RKO (cell line): ENCODE measurements at regions not wholly inside any gene's neighbourhood (a gene's known extent, or its start where the extent isn't known, plus 50 kb on each side); places are given as distances from the start of the nearest gene placed in this dataset.
"Not testable (repeated sequence)": the region's sequence is repeated elsewhere in the genome, so short reads cannot be mapped to it uniquely, and the experiment has no call there.

Experiments
- DNase-seq: peaks from one replicate; pipeline ENCODE4 v3.0.0-alpha.2; 2016; ENCODE audit warnings: low spot score

GRCh38 chr18:79579807-79580497 is 99.7 kb upstream of the CTDP1 start:
- no peak for DNase-seq

GRCh38 chr18:79580498-79581171 is 99.0 kb upstream of the CTDP1 start:
- no peak for DNase-seq

GRCh38 chr18:79581406-79581805 is 98.2 kb upstream of the CTDP1 start:
- DNase-seq, result no peak

- DNase-seq, result no peak
Observed at GRCh38 chr18:79581911-79582310, 97.7 kb upstream of the CTDP1 start.

DNA sequence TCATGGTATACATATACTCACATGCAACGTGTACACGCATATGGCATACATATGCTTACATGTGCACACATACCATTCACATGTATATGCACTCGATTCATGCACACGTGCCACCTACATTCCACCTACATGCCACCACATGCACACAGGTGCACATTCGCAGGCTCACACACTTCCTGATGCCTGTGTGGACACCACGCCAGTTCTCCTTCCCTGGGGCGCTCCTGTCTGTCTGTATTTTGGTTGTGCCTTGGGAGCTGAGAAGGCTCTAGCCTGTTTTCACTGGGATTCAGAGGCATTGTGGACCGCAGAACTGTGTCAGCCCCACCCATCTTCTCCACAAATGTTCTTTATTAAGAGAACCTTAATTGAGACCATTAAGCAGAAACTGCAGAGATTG is 96.6 kb upstream of the CTDP1 start:
- DNase-seq, result no peak

DNA sequence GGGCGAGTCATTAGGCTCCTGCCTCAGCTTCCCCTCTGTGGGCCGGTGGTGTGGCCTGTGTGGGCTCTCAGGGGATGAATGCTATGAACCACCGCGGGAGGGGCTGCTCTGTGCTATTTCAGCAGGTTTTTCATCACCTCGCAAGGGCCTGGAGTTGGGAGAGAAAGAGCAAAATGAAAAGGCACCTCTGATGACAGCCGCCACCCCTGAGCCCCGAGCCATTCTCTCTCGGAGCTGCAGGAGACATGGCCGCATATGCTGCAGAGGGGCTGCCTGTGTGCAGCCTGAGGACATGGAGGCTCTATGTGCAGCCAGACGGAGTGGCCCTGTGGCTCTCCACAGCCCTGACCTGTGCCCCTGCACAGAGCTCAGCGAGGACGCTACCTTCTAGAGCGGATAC is 96.2 kb upstream of the CTDP1 start:
- no peak for DNase-seq

GRCh38 chr18:79583984-79584401 is 95.6 kb upstream of the CTDP1 start:
- DNase-seq, result no peak

DNA sequence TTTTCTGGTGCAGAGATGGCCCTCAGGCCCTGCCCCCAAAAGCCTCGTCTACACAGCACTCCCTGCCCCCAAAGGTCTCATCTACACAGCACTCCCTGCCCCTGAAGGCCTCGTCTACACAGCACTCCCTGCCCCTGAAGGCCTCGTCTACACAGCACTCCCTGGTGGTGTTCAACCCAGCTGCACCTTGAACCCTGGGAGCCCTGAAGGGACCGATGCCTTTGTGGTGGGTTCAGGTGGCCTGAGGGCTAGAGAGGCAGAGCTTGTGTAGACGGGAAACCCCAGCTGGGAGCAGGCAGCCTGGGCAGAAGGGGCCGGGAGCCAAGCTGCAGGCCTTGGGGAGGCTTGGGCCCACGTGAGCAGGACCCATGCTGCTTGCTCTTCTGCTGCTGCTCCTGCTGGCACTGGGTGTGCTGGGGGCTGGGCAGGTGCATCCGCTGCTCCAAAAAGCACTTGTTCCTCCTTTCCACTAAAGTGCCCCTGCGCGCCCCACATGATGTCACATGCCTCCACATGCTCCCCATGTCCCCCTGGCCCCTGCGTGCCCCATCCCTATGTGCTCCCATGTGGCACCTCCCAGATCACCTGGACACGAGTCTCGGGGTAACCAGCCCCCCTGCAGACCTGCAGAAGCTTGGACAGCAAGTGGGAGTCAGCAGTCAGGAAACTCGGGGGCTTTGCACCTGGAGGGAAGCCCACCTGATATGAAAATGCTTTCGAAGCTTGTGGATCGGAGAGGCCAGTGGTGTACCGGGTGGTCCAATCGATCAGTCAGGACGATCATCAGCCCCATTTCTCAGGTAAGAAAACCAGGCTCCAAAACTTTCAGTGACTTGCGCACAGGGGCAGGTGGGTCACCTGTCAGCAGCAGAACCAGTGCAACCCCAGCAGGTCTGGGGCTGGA is 94.9 kb upstream of the CTDP1 start:
- no peak for DNase-seq

GRCh38 chr18:79585395-79586370 is 93.9 kb upstream of the CTDP1 start:
- DNase-seq, result no peak

DNA sequence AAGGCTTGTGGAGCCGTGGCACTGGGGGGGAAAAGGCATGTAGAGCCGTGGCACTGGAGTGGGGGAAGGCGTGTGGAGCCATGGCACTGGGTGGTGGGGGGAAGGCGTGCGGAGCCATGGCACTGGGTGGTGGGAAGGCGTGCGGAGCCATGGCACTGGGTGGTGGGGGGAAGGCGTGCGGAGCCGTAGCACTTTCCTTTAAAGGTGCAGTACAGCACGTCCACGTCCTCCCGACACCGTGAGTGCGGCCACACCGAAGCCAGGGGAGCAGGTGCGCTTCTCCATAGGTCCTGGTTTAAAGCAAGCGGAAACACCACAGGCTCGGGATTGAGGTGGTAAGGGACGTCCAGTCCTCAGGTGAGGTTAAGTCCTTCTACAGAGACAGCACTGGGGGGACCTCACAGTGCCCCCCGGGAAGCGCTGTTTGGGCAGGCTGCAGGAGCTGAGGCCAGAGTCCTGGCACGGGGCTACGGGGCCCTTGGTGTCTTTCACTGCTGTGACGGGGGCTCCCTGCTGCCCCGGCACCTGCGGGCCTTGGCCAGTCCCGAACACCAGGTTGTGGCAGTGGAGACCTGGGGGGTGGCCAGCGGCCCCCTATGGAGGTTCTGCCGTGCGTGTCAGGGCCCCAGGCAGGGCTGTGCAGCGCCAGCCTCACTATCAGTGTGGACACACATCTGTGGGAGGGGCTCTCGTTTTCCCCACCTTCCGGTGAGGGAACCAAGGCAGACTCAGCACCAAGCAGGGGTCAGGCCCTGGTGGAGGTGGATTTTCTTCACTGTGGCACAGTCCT is 93.0 kb upstream of the CTDP1 start:
- DNase-seq, result no peak

GRCh38 chr18:79587226-79587741 is 92.3 kb upstream of the CTDP1 start:
- DNase-seq, result no peak

DNA sequence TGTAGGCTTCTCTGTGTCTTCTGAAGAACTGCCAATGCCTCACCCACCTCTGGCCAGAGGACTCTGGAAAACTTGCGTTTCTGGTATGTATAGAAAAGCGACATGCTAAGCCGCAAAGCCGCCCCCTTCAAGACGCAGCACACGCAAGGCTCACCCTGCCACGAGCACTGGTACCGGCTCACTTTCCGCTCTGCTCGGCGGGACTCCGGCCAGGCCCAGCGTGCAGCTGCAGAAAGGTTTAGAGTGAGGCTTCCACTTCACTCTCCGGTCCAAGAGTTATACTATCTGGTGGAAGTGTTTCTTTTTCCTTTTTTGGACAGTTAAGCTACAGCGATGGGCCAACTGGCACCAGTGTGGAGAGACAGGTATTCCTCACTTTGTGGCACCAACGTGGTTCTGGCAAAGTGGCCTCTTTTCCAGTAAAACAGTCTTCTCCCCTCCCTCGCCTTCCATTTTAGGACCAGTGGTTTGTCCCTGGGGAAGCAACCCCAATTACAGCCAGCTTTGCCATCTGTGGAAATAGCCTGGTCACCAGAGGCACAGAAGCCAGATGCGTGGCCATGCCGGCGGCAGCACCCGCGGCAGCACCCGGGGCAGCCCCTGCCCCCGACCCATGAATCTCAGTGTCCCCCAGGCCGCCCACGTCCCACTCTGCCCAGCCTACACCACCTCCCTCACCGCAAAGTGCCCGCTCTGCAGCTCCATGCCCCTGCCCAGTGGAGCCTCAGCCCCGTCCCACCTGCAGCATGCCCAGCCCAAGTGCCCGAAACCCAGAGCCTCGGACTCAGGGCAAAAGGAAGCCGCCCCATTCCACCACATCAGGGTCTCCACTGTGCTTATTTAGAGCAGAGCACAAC is 91.6 kb upstream of the CTDP1 start:
- DNase-seq, result no peak

DNA sequence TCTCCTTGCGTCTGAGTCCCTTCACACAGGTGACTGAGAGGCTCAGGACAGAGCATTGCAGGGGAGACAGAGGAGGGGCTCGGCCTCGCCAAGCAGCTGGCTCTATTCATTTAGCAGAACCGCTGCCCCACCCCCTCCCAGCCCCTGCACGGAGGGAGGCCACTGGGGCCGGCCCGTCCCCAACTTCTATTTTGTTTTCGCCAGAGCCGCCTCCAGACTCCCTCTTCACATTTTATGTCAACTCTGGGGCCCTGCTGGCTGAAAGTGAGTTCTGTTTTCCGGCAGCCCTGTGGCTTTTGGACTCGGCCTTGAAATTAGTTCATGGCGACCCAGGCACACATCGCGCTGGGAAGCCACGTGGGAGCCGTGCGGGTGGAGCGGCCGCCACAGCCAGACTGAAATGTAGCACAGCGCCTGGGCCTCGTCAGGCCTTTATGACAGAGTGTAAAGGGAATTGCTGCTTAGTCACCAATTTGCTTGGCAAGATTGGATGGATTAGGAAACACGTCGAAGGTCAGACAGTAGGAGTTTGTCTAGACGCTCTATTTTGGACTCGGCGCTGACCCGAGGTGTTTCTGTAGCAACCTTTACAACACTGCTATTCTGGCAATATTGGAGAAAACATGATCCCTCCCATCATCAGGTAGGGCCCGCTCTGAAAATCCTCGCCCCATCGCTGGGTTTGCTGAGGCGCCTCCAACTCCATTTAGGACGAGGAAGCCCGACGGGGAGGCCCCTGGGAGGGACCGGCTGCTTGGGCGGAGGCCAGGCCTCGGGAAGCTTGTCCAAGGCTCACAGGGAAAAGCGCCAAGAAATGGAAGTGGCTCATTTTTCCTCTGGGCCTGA is 90.7 kb upstream of the CTDP1 start:
- DNase-seq, result no peak

DNA sequence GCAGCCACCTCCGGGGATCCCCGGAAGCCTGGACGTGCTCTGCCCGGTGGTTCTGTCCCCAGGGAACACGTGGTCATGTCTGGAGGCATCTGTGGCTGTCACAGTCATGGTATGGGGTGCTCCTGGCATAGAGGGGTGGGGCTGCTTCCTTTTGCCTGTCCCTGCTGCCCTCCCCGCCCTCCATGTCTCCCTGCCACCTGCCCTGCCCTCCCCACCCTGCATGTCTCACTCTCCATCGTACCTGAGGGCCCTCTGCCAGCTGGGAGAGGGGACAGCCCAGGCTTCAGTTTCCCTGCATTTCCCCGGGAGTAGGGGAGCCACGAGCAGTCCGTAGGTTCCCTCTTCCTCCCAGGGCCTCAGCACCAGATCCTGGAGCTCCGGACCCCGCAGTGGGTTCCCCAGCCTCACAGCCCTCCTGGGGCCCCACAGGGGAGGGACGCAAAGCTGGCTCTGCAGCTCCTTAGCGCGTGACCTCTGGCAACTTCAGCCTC is 90.0 kb upstream of the CTDP1 start:
- no peak for DNase-seq

DNA sequence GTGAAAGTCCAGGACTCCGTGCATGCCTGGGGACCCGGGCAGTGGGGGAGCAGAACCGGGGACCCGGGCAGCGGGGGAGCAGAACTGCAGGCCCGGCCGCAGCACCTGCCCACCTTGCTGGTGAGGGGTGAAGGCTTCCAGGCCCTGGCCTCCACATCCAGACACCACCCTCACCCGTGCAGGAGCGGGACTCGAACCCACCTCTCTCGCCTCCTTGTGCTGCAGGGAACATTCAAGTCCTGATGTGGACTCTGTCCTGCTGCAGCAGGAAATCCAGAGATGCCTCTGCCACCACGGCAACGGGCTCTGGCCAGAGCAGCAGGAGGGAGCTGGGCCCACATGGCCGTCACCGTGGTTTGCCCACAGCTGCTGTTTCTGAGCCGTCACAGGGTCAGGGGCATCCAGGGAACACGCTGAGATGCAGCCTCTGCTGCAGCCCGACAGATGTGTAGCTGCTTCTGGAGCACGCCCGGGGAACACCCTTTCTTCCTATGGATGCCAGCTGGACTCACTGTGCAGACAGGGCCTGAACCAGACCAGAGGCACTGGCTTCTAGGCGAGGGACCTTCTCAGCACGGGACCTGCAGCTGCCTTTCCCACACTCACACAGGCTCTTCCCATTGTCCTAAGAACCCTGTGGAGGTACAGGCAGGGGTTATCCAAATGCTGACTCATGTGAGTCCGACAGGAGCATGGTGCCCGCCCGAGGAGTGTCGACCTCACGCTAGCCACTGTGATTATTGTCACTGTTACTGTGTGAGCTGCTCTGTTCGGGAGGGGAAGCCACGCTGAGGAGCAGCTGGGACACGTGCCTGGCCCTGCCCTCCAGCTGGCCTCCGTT is 89.2 kb upstream of the CTDP1 start:
- DNase-seq, result no peak

DNA sequence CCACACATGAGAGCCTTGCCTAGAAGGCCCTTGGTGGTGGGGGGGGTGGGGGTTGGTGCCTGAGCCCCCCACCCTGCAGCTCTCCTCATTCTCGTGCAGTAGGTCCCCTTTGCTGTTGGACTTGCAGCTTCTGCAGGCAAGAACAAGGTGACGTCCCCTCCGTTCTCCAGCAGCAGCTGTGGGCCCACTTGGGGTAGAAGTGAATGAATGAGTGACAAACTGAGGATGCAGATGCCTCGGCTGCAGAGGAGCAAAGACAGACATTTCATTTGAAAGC is 88.6 kb upstream of the CTDP1 start:
- DNase-seq, result no peak

DNA sequence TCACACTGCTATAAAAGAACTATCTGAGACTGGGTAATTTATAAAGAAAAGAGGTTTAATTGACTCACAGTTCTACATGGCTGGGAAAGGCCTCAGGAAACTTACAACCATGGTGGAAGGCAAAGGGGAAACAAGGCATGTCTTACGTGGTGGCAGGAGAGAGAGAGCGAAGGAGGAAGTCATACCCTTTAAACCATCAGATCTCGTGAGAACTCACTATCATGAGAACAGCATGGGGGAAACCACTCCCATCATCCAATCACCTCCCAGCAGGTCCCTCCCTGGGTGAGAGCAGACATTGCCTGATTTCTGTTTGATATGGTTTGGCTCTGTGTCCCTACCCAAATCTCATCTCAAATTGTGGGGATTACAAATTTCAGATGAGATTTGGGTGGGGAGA is 86.9 kb upstream of the CTDP1 start:
- not testable (repeated sequence) for DNase-seq

DNA sequence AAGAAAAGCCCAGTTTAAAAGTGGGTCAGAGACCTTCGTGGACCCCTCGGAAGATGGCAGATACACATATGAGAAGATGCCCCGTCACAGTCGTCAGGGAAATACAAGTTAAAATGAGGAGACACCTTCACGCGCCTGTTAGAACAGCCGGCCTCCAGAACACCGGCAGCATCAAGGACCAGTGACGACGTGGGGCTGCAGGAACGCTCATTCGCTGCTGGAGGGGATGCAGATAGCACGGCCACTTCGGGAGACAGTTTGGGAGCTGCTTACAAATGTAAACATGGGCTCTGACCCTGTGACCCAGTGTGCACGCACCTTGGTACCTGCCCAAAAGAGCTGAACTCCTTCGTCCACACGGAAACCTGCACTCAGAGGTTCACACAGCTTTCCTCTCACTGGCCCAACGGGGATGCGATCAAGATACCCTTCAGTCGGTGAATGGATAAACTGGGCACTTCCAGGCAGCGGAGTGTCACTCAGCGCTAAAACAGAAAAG is 83.7 kb upstream of the CTDP1 start:
- no peak for DNase-seq
